Right atrium auricular region (tissue), 2 donors: ENCODE measurements at regions not wholly inside any gene's neighbourhood (a gene's known extent, or its start where the extent isn't known, plus 50 kb on each side); places are given as distances from the start of the nearest gene placed in this dataset.

Experiments used
- DNase-seq: peaks from one replicate; pipeline ENCODE4 v3.0.0-alpha.2; 2019; ENCODE audit warnings: low spot score
- H3K27ac ChIP-seq, 2 donors: fragments of 200-600 bp; sonication (generic); 1 replicate in 1 of 2; 2 replicates in 1 of 2; pipeline ENCODE4 v1.5.1; 2016 to 2019
- H3K27me3 ChIP-seq, 2 donors: fragments of 200-600 bp; sonication (generic); one replicate each; pipeline versions ENCODE4 v1.5.1 to v1.6.0; 2017 to 2019
- H3K36me3 ChIP-seq: fragments of 200-600 bp; sonication (generic); one replicate; pipeline ENCODE4 v1.5.1; 2016
- H3K4me1 ChIP-seq, 2 donors: fragments of 200-600 bp; sonication (generic); one replicate each; pipeline versions ENCODE4 v1.5.1 to v1.6.0; 2017 to 2019
- H3K4me3 ChIP-seq, 2 donors: fragments of 200-600 bp; sonication (generic); 1 replicate in 1 of 2; 2 replicates in 1 of 2; pipeline ENCODE4 v1.5.1; 2017 to 2019; ENCODE audit warnings: mild to moderate bottlenecking in 1 of 2, moderate library complexity in 1 of 2
- H3K9me3 ChIP-seq, 2 donors: fragments of 200-600 bp; sonication (generic); one replicate each; pipeline ENCODE4 v1.5.1; 2019
- CTCF ChIP-seq, 2 donors: fragments of 200-600 bp; sonication (generic); IDR thresholded peaks; one replicate each; pipeline ENCODE4 v1.5.1; 2019; ENCODE audit warnings: antibody characterized with exemption in 2 of 2

GRCh38 chr3:18051306-18051705 is 308.9 kb upstream of the TBC1D5 start:
- TF ChIP-seq CTCF (IDR thresholded peaks at IDR 0.05) = no peak
- Histone ChIP-seq H3K27me3 (no peaks in the 10 kb centered on the region), H3K27ac (no peak overlapping the region), H3K4me1 (no peaks in the 10 kb centered on the region), H3K4me3 (no peak overlapping the region), H3K36me3 (no peaks in the 10 kb centered on the region), H3K9me3 (peaks cover 0 to 15% of the 10 kb centered on the region in 2 donors)
- DNase-seq = no peak

DNA sequence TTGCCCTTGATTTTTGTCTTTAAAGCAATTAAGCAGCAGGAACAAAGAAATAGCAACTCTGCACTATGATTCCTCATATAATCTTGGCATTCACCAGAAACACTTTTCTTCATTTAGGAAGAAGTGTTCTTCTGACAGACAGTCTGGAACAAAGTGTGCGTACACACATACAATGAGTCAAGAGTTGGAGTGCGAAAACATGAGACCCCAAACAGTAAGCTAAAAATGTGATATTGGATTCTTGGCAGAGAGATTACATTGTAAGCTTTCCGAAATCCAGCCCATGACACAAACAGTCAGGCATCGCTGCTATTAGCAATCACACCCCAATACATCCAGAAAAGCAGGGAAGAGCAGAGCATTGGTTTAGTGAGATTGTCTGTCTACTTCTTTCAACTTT is 306.7 kb upstream of the TBC1D5 start:
- Histone ChIP-seq H3K36me3 (no peaks in the 10 kb centered on the region), H3K27me3 (no peaks in the 10 kb centered on the region), H3K4me1 (no peaks in the 10 kb centered on the region), H3K4me3 (no peak overlapping the region), H3K27ac (no peak overlapping the region), H3K9me3 (peaks cover 0 to 2% of the 10 kb centered on the region in 2 donors)
- no peak for DNase-seq
- TF ChIP-seq CTCF (IDR thresholded peaks at IDR 0.05) = no peak

GRCh38 chr3:18047052-18047451 is 304.6 kb upstream of the TBC1D5 start:
- no peak for DNase-seq
- no peak for TF ChIP-seq CTCF (IDR thresholded peaks at IDR 0.05)
- no peaks in the 10 kb centered on the region for H3K4me1 ChIP-seq

GRCh38 chr3:18046131-18046915 is 303.9 kb upstream of the TBC1D5 start:
- no peaks in the 10 kb centered on the region for H3K27me3 ChIP-seq
- no peak overlapping the region for H3K4me3 ChIP-seq
- no peaks in the 10 kb centered on the region for H3K4me1 ChIP-seq
- H3K27ac ChIP-seq = no peak overlapping the region
- TF ChIP-seq CTCF (IDR thresholded peaks at IDR 0.05) = no peak
- H3K9me3 ChIP-seq = no peaks in the 10 kb centered on the region
- no peaks in the 10 kb centered on the region for H3K36me3 ChIP-seq
- no peak for DNase-seq

More at GRCh38 chr3:18047052-18047451, 304.6 kb upstream of the TBC1D5 start:
- Histone ChIP-seq H3K27ac (no peak overlapping the region), H3K27me3 (no peaks in the 10 kb centered on the region), H3K9me3 (no peaks in the 10 kb centered on the region), H3K4me3 (no peak overlapping the region), H3K36me3 (no peaks in the 10 kb centered on the region)

DNA sequence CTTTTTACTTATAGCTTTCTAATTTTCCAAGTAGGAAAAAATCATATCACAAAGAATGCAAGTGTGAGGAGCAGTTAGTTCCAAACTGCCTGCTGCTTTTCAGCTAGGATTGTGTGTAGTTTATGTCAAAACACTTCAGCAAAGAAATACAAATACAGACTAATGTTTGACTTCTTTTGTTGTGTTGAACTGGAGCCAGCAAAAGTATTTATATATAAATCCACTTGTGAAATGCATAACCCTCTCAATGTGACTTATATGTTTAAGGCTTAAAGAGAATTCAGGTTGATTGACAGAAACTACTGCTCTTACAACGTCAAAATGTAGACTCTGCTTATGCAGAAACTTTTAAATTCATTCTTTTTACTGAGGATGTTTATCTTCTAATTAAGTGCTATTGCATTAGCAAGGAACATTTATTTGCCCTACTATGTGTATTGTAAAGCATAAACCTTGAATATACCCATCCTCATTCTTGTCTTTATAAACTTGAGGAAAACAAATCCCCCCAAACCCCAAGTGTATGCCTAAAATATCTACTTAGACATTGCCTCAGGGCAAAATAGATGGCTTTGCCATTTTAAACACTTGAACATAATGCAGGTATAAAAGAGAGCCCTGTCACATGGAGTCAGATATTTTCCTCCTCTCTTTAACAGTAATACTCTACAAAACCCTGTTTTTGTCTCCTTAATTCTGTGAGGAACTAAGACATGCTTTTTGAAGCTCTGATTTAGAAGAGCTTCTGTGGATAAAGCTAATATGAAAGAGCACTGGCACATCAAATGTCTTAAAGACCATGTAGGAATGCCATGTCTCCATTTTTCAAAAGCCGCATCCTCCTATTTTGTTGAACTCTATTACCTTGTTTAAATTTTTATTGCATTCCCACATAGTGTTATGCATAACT is 302.8 kb upstream of the TBC1D5 start:
- H3K27me3 ChIP-seq = no peaks in the 10 kb centered on the region
- no peaks in the 10 kb centered on the region for H3K9me3 ChIP-seq
- H3K27ac ChIP-seq = no peak overlapping the region
- no peak for TF ChIP-seq CTCF (IDR thresholded peaks at IDR 0.05)
- no peak for DNase-seq
- H3K4me3 ChIP-seq = no peak overlapping the region
- no peaks in the 10 kb centered on the region for H3K36me3 ChIP-seq
- no peaks in the 10 kb centered on the region for H3K4me1 ChIP-seq
